Mesothelial cell of epicardium (in vitro differentiated cells): ENCODE measurements at regions not wholly inside any gene's neighbourhood (a gene's known extent, or its start where the extent isn't known, plus 50 kb on each side); places are given as distances from the start of the nearest gene placed in this dataset.

Experiments
- DNase-seq, 2 experiments: peaks; one replicate each; pipeline ENCODE4 v3.0.0; 2021; ENCODE audit warnings: low spot score in 2 of 2; ENCODE audit not compliant: unreplicated experiment in 2 of 2
- H3K27ac Mint-ChIP-seq: 2 replicates; pipeline ENCODE4 v1.8.0; 2021; ENCODE audit warnings: mixed read lengths
- H3K27me3 Mint-ChIP-seq: 2 replicates; pipeline ENCODE4 v1.8.0; 2021; ENCODE audit warnings: low read depth, mixed read lengths
- H3K36me3 Mint-ChIP-seq: 2 replicates; pipeline ENCODE4 v1.8.0; 2021; ENCODE audit warnings: mixed read lengths
- H3K4me1 Mint-ChIP-seq: 2 replicates; pipeline ENCODE4 v1.8.0; 2021; ENCODE audit warnings: mixed read lengths
- H3K4me3 Mint-ChIP-seq: 2 replicates; pipeline ENCODE4 v1.8.0; 2021; ENCODE audit warnings: mild to moderate bottlenecking, moderate library complexity, mixed read lengths
- H3K9me3 Mint-ChIP-seq: 2 replicates; pipeline ENCODE4 v1.8.0; 2021; ENCODE audit warnings: mixed read lengths
- TF ChIP-seq, protein P1 (sequence below): fragments of 200-600 bp; sonication (generic); IDR thresholded peaks from one replicate; pipeline ENCODE4 v1.5.0; 2021; ENCODE audit warnings: antibody characterized with exemption; ENCODE audit not compliant: unreplicated experiment

- H3K27me3 Mint-ChIP-seq: no peaks in the 10 kb centered on the region
- peaks cover 6% of the 10 kb centered on the region for H3K36me3 Mint-ChIP-seq
- peaks cover 29% of the 10 kb centered on the region for H3K9me3 Mint-ChIP-seq
- no peak overlapping the region for H3K27ac Mint-ChIP-seq
- TF ChIP-seq, protein P1, sequence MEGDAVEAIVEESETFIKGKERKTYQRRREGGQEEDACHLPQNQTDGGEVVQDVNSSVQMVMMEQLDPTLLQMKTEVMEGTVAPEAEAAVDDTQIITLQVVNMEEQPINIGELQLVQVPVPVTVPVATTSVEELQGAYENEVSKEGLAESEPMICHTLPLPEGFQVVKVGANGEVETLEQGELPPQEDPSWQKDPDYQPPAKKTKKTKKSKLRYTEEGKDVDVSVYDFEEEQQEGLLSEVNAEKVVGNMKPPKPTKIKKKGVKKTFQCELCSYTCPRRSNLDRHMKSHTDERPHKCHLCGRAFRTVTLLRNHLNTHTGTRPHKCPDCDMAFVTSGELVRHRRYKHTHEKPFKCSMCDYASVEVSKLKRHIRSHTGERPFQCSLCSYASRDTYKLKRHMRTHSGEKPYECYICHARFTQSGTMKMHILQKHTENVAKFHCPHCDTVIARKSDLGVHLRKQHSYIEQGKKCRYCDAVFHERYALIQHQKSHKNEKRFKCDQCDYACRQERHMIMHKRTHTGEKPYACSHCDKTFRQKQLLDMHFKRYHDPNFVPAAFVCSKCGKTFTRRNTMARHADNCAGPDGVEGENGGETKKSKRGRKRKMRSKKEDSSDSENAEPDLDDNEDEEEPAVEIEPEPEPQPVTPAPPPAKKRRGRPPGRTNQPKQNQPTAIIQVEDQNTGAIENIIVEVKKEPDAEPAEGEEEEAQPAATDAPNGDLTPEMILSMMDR: no peak
- H3K4me3 Mint-ChIP-seq: no peak overlapping the region
- peaks cover 3% of the 10 kb centered on the region for H3K4me1 Mint-ChIP-seq
- DNase-seq: no peak
These were observed 352.2 kb downstream of the FSCB start for GRCh38 chr14:44154874-44155273.

- TF ChIP-seq, protein P1: no peak
- no peak overlapping the region for H3K27ac Mint-ChIP-seq
- DNase-seq: no peak
- H3K4me3 Mint-ChIP-seq: no peak overlapping the region
- H3K4me1 Mint-ChIP-seq: peaks cover 3% of the 10 kb centered on the region
- H3K36me3 Mint-ChIP-seq: peaks cover 6% of the 10 kb centered on the region
- H3K9me3 Mint-ChIP-seq: peaks cover 29% of the 10 kb centered on the region
- no peaks in the 10 kb centered on the region for H3K27me3 Mint-ChIP-seq
These were observed 352.6 kb downstream of the FSCB start for GRCh38 chr14:44154446-44154845.

DNA sequence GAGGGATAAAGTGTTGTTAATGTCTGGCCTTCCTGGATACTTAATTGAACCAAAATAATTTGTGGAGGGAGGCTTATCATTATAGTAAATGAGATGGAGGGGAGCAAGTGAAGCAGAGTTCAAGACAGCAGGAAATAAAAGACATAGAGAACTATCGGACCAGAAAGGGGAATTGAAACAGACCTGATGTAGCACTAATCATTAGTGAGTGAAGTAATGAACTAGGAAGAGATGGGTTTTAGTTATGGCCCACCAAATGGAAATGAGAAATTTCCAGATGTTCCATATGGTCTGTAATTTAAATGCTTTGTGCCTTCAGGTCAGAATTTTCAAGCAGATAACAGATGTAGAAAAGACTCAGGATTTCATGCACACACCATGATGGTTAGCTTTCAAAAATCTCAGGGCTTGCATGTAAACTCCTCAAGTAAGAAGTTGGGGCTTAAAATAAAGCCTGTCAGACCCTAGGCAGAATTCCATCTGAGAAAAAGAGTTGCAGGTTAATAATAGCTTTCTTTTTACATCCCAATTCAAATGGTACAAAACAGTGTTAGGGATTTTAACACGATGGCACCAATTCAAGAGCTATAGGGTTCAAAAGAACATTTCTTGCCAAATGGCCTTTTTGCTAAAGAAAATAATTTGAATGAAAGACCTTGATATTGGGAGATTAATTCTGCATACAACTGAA lies 355.8 kb downstream of the FSCB start:
- Mint-ChIP-seq H3K4me3 (no peak overlapping the region), H3K4me1 (peaks cover 3% of the 10 kb centered on the region), H3K36me3 (peaks cover 6% of the 10 kb centered on the region)

DNA sequence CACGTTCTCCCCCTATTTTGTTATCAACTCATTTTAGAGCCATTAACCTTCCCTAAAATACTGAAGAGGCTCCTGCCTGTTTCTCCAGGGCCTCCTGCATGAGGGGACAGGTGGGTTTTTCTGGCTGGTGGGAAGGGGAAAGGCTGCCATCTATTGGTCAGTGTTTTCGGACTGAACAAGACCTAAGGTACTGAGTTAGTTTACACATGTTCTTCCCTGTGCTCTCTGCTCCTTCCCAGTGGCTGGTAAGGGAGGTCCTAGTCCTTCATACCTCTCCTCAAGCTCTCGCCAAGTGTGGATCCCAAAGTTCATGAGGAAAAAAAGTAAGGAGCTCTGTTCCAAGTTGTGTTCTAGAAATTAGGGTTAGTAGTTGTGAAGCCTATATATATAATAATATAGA lies 357.5 kb downstream of the FSCB start:
- no peak overlapping the region for H3K27ac Mint-ChIP-seq
- H3K9me3 Mint-ChIP-seq: peaks cover 7% of the 10 kb centered on the region
- H3K27me3 Mint-ChIP-seq: no peaks in the 10 kb centered on the region
- H3K4me3 Mint-ChIP-seq: no peak overlapping the region
- TF ChIP-seq, protein P1: no peak
- peaks cover 3% of the 10 kb centered on the region for H3K4me1 Mint-ChIP-seq
- H3K36me3 Mint-ChIP-seq: no peaks in the 10 kb centered on the region
- DNase-seq: no peak

More for the DNA sequence above, 355.8 kb downstream of the FSCB start:
- Mint-ChIP-seq H3K9me3 (peaks cover 15% of the 10 kb centered on the region), H3K27ac (no peak overlapping the region), H3K27me3 (no peaks in the 10 kb centered on the region)
- DNase-seq: no peak
- TF ChIP-seq, protein P1: no peak

- Mint-ChIP-seq H3K36me3 (no peaks in the 10 kb centered on the region), H3K9me3 (peaks cover 5% of the 10 kb centered on the region), H3K4me1 (no peaks in the 10 kb centered on the region), H3K4me3 (no peak overlapping the region), H3K27me3 (no peaks in the 10 kb centered on the region), H3K27ac (no peak overlapping the region)
- DNase-seq: no peak
- TF ChIP-seq, protein P1: no peak
These were observed 365.1 kb downstream of the FSCB start for GRCh38 chr14:44142006-44142405.
